Ishikawa (cell line): ENCODE measurements at regions not wholly inside any gene's neighbourhood (a gene's known extent, or its start where the extent isn't known, plus 50 kb on each side); places are given as distances from the start of the nearest gene placed in this dataset.

ENCODE experiments used
- CEBPB ChIP-seq: IDR thresholded peaks from 2 replicates; pipeline ENCODE4 v1.6.1; 2012
- CREB1 ChIP-seq: IDR thresholded peaks from 2 replicates; pipeline ENCODE4 v1.6.1; 2012; ENCODE audit warnings: low read depth
- EGR1 ChIP-seq: IDR thresholded peaks from 2 replicates; pipeline ENCODE4 v1.6.1; 2012
- EP300 ChIP-seq: IDR thresholded peaks from 2 replicates; pipeline ENCODE4 v1.6.1; 2012; ENCODE audit warnings: borderline replicate concordance
- FOXM1 ChIP-seq: IDR thresholded peaks from 2 replicates; pipeline ENCODE4 v1.6.1; 2012; ENCODE audit warnings: low read depth, borderline replicate concordance
- MAX ChIP-seq: IDR thresholded peaks from 2 replicates; pipeline ENCODE4 v1.6.1; 2012
- NFIC ChIP-seq: IDR thresholded peaks from 2 replicates; pipeline ENCODE4 v1.6.1; 2012
- RAD21 ChIP-seq: IDR thresholded peaks from 2 replicates; pipeline ENCODE4 v1.6.1; 2012; ENCODE audit warnings: low read depth
- REST ChIP-seq: IDR thresholded peaks from 2 replicates; pipeline ENCODE4 v1.6.1; 2012; ENCODE audit warnings: low read depth, mild to moderate bottlenecking
- TAF1 ChIP-seq: IDR thresholded peaks from 2 replicates; pipeline ENCODE4 v1.6.1; 2012; ENCODE audit warnings: low read depth, mild to moderate bottlenecking
- TCF12 ChIP-seq: IDR thresholded peaks from 2 replicates; pipeline ENCODE4 v1.6.1; 2012; ENCODE audit warnings: low read depth
- TEAD4 ChIP-seq: IDR thresholded peaks from 2 replicates; pipeline ENCODE4 v1.6.1; 2012
- USF1 ChIP-seq: IDR thresholded peaks from 2 replicates; pipeline ENCODE4 v1.6.1; 2012
- YY1 ChIP-seq: IDR thresholded peaks from 2 replicates; pipeline ENCODE4 v1.6.1; 2012; ENCODE audit warnings: low read depth
- ZBTB7A ChIP-seq: IDR thresholded peaks from 2 replicates; pipeline ENCODE4 v1.6.1; 2012; ENCODE audit warnings: low read depth

- TF ChIP-seq CEBPB (no peak), REST (peak; percentile 31; the same call in 1 of the 2 replicates)
These were observed 213.2 kb downstream of the TGFB2 start for GRCh38 chr1:218558271-218558810.

- no peak for TF ChIP-seq REST
- no peak for TF ChIP-seq MAX
- TF ChIP-seq EGR1 = no peak
- peak; percentile 25; the same call in 1 of the 2 replicates for TF ChIP-seq TEAD4
- no peak for TF ChIP-seq TAF1
- peak; percentile 42; the same call in 1 of the 2 replicates for TF ChIP-seq TCF12
- TF ChIP-seq USF1 = no peak
- no peak for TF ChIP-seq ZBTB7A
- TF ChIP-seq EP300 = peak; percentile 59; the same call in 1 of the 2 replicates
- no peak for TF ChIP-seq CEBPB
- peak; percentile 43; the same call in 1 of the 2 replicates for TF ChIP-seq FOXM1
- no peak for TF ChIP-seq CREB1
- no peak for TF ChIP-seq RAD21
- TF ChIP-seq NFIC = no peak
- TF ChIP-seq YY1 = no peak
These were observed 220.2 kb downstream of the TGFB2 start for GRCh38 chr1:218565377-218565776.

- TF ChIP-seq CREB1 (no peak), EP300 (no peak), CEBPB (no peak), REST (no peak), FOXM1 (no peak), RAD21 (no peak), TCF12 (no peak), ZBTB7A (no peak), MAX (no peak), EGR1 (no peak), USF1 (no peak), TEAD4 (no peak), TAF1 (no peak), YY1 (no peak), NFIC (no peak)
These were observed 223.9 kb downstream of the TGFB2 start for GRCh38 chr1:218568962-218569550.

- TF ChIP-seq CEBPB (no peak), REST (no peak), TEAD4 (no peak), RAD21 (no peak), USF1 (no peak), FOXM1 (no peak), EGR1 (no peak), NFIC (no peak), TAF1 (no peak), CREB1 (no peak), MAX (no peak), ZBTB7A (no peak), TCF12 (no peak), EP300 (no peak), YY1 (no peak)
These were observed 225.3 kb downstream of the TGFB2 start for GRCh38 chr1:218570456-218570855.
